SK-N-SH treated with all-trans-retinoic acid at 6 μM for 48 hours (cell line): ENCODE measurements at regions not wholly inside any gene's neighbourhood (a gene's known extent, or its start where the extent isn't known, plus 50 kb on each side); places are given as distances from the start of the nearest gene placed in this dataset.

Experiments
- TCF4 ChIP-seq: fragments of 250-450 bp; sonication (Bioruptor Pico); IDR thresholded peaks from 2 replicates; pipeline ENCODE4 v1.8.0; 2021; ENCODE audit warnings: mild to moderate bottlenecking, moderate library complexity, borderline replicate concordance
- ZFP3 ChIP-seq: fragments of 250-450 bp; sonication (Bioruptor Pico); IDR thresholded peaks from 2 replicates; pipeline ENCODE4 v1.5.0; 2020; ENCODE audit warnings: mild to moderate bottlenecking, moderate library complexity
- ZNF565 ChIP-seq: fragments of 450-650 bp; formaldehyde crosslinking; conservative IDR thresholded peaks from 2 replicates; pipeline ENCODE4 v1.5.0; 2020; ENCODE audit warnings: low read depth, mild to moderate bottlenecking, moderate library complexity
- TF ChIP-seq, protein P1 (sequence below): fragments of 250-450 bp; sonication (Bioruptor Pico); IDR thresholded peaks from 2 replicates; pipeline ENCODE4 v1.5.1; 2020; ENCODE audit warnings: low read depth, mild to moderate bottlenecking, moderate library complexity

DNA sequence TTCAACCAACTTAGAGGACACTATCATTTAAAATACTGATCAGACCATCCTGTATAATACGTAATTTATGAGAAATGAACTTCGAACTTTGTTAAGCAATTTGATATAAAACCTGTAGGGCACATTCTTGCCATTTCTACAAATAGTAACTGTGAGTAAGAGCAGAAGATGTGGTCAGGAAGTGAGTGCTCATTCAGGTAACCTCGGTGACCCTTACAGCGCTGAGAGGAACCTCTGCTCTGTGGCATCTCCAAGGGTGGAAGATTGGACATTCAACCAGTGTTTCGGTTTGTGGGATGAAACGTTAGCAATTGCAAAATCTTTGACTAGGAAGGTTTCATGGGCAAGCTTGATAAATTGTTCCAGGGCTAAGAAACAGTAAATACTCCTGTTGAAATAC is 194.8 kb upstream of the IRX2 start:
- TF ChIP-seq ZFP3: no peak
- TF ChIP-seq TCF4 (CRISPR knock-in tag): no peak
- TF ChIP-seq, protein P1, sequence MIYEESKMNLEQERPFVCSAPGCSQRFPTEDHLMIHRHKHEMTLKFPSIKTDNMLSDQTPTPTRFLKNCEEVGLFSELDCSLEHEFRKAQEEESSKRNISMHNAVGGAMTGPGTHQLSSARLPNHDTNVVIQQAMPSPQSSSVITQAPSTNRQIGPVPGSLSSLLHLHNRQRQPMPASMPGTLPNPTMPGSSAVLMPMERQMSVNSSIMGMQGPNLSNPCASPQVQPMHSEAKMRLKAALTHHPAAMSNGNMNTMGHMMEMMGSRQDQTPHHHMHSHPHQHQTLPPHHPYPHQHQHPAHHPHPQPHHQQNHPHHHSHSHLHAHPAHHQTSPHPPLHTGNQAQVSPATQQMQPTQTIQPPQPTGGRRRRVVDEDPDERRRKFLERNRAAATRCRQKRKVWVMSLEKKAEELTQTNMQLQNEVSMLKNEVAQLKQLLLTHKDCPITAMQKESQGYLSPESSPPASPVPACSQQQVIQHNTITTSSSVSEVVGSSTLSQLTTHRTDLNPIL: no peak
- TF ChIP-seq ZNF565: no peak
